ENCODE measurements at regions not wholly inside any gene's neighbourhood (a gene's known extent, or its start where the extent isn't known, plus 50 kb on each side); places are given as distances from the start of the nearest gene placed in this dataset.

- no peaks in the 10 kb centered on the region for H3K9me2 ChIP-seq (replicated peaks; ENCODE audit: control insufficient read depth, low read length)
These were observed 203.2 kb upstream of the HHIP start for GRCh38 chr4:144442713-144443112.

GRCh38 chr4:144449611-144450010 lies 196.3 kb upstream of the HHIP start:
- H3K9me2 ChIP-seq (replicated peaks; ENCODE audit: control insufficient read depth, low read length), result no peaks in the 10 kb centered on the region
- no peak overlapping the region for H3K4me2 ChIP-seq (ENCODE audit: low read length)
- H3K27ac ChIP-seq (ENCODE audit: low read depth, low read length), result no peak overlapping the region
- no peaks in the 10 kb centered on the region for H3K9me3 ChIP-seq (ENCODE audit: control insufficient read depth, insufficient read depth, low read length)
- no peaks in the 10 kb centered on the region for H3F3A ChIP-seq (ENCODE audit: control insufficient read depth, insufficient read depth)
- H3K4me3 ChIP-seq (ENCODE audit: low read length), result no peak overlapping the region
- TF ChIP-seq CTCF (IDR thresholded peaks at IDR 0.05; ENCODE audit: low read depth, low read length, poor library complexity, severe bottlenecking) (no peak), EZH2phosphoT487 (IDR thresholded peaks at IDR 0.05; ENCODE audit: borderline replicate concordance, low read length) (no peak)
- no peaks in the 10 kb centered on the region for H3K4me1 ChIP-seq (ENCODE audit: control insufficient read depth, low read length)
- no peaks in the 10 kb centered on the region for H3K36me3 ChIP-seq (ENCODE audit: control insufficient read depth, low read length)
- no peaks in the 10 kb centered on the region for H3K79me2 ChIP-seq (ENCODE audit: control insufficient read depth, low read length)
- no peaks in the 10 kb centered on the region for H4K20me1 ChIP-seq (ENCODE audit: control insufficient read depth, insufficient read depth, low read depth, low read length)
- no peaks in the 10 kb centered on the region for H3K27me3 ChIP-seq (ENCODE audit: control insufficient read depth, low read length)

More at GRCh38 chr4:144442713-144443112, 203.2 kb upstream of the HHIP start:
- Histone ChIP-seq H3K4me2 (ENCODE audit: low read length) (no peak overlapping the region), H4K20me1 (ENCODE audit: control insufficient read depth, insufficient read depth, low read depth, low read length) (no peaks in the 10 kb centered on the region), H3K9me3 (ENCODE audit: control insufficient read depth, insufficient read depth, low read length) (no peaks in the 10 kb centered on the region), H3K36me3 (ENCODE audit: control insufficient read depth, low read length) (no peaks in the 10 kb centered on the region), H3F3A (ENCODE audit: control insufficient read depth, insufficient read depth) (no peaks in the 10 kb centered on the region), H3K79me2 (ENCODE audit: control insufficient read depth, low read length) (no peaks in the 10 kb centered on the region), H3K27ac (ENCODE audit: low read depth, low read length) (no peak overlapping the region), H3K27me3 (ENCODE audit: control insufficient read depth, low read length) (no peaks in the 10 kb centered on the region), H3K4me3 (ENCODE audit: low read length) (no peak overlapping the region), H3K4me1 (ENCODE audit: control insufficient read depth, low read length) (no peaks in the 10 kb centered on the region)
- no peak for TF ChIP-seq CTCF (IDR thresholded peaks at IDR 0.05; ENCODE audit: low read depth, low read length, poor library complexity, severe bottlenecking)
- TF ChIP-seq EZH2phosphoT487 (IDR thresholded peaks at IDR 0.05; ENCODE audit: borderline replicate concordance, low read length), result no peak

GRCh38 chr4:144450526-144450925 lies 195.4 kb upstream of the HHIP start:
- Histone ChIP-seq H3K9me3 (ENCODE audit: control insufficient read depth, insufficient read depth, low read length) (no peaks in the 10 kb centered on the region), H4K20me1 (ENCODE audit: control insufficient read depth, insufficient read depth, low read depth, low read length) (no peaks in the 10 kb centered on the region), H3K27me3 (ENCODE audit: control insufficient read depth, low read length) (no peaks in the 10 kb centered on the region), H3K4me1 (ENCODE audit: control insufficient read depth, low read length) (no peaks in the 10 kb centered on the region), H3K4me2 (ENCODE audit: low read length) (no peak overlapping the region), H3F3A (ENCODE audit: control insufficient read depth, insufficient read depth) (no peaks in the 10 kb centered on the region), H3K79me2 (ENCODE audit: control insufficient read depth, low read length) (no peaks in the 10 kb centered on the region), H3K4me3 (ENCODE audit: low read length) (no peak overlapping the region), H3K36me3 (ENCODE audit: control insufficient read depth, low read length) (no peaks in the 10 kb centered on the region), H3K27ac (ENCODE audit: low read depth, low read length) (no peak overlapping the region), H3K9me2 (replicated peaks; ENCODE audit: control insufficient read depth, low read length) (no peaks in the 10 kb centered on the region)
- TF ChIP-seq EZH2phosphoT487 (IDR thresholded peaks at IDR 0.05; ENCODE audit: borderline replicate concordance, low read length) (no peak), CTCF (IDR thresholded peaks at IDR 0.05; ENCODE audit: low read depth, low read length, poor library complexity, severe bottlenecking) (no peak)

All from DOHH2 (cell line).